Neutrophil (primary cell): ENCODE measurements at regions not wholly inside any gene's neighbourhood (a gene's known extent, or its start where the extent isn't known, plus 50 kb on each side); places are given as distances from the start of the nearest gene placed in this dataset.

Experiments used
- H3K27ac ChIP-seq: fragments of 200-600 bp; sonication (generic); 2 replicates; pipeline ENCODE4 v1.5.1; 2016; ENCODE audit warnings: mild to moderate bottlenecking, moderate library complexity
- H3K27me3 ChIP-seq: fragments of 200-600 bp; sonication (generic); 2 replicates; pipeline ENCODE4 v1.6.0; 2016; ENCODE audit warnings: mild to moderate bottlenecking
- H3K36me3 ChIP-seq: fragments of 200-600 bp; sonication (generic); 2 replicates; pipeline ENCODE4 v1.5.1; 2017
- H3K4me1 ChIP-seq, 2 experiments: fragments of 200-600 bp in 1 of 2; sonication (generic) in 1 of 2; 1 replicate in 1 of 2; 2 replicates in 1 of 2; pipeline versions ENCODE4 v1.5.1 to v1.6.1; 2013 to 2016; ENCODE audit warnings: low read depth in 1 of 2, low read length in 1 of 2, mild to moderate bottlenecking in 1 of 2, moderate library complexity in 1 of 2; ENCODE audit not compliant: control insufficient read depth in 1 of 2, insufficient read depth in 1 of 2
- H3K4me3 ChIP-seq, 2 experiments: fragments of 200-600 bp in 1 of 2; sonication (generic) in 1 of 2; 1 replicate in 1 of 2; 2 replicates in 1 of 2; pipeline ENCODE4 v1.5.1; 2013 to 2016; ENCODE audit warnings: low read depth in 1 of 2, low read length in 1 of 2, mild to moderate bottlenecking in 1 of 2, moderate library complexity in 1 of 2
- H3K9me3 ChIP-seq: fragments of 200-600 bp; sonication (generic); 2 replicates; pipeline ENCODE4 v1.5.1; 2016
- CTCF ChIP-seq: fragments of 200-600 bp; sonication (generic); IDR thresholded peaks from 2 replicates; pipeline ENCODE4 v1.5.1; 2016; ENCODE audit warnings: antibody characterized with exemption

GRCh38 chr3:17905996-17906395 is 163.6 kb upstream of the TBC1D5 start:
- no peaks in the 10 kb centered on the region for H3K27me3 ChIP-seq
- H3K4me1 ChIP-seq = peaks cover 0 to 9% of the 10 kb centered on the region in 2 experiments
- H3K27ac ChIP-seq = no peak overlapping the region
- no peaks in the 10 kb centered on the region for H3K9me3 ChIP-seq
- H3K4me3 ChIP-seq = no peak overlapping the region
- no peaks in the 10 kb centered on the region for H3K36me3 ChIP-seq
- no peak for TF ChIP-seq CTCF

DNA sequence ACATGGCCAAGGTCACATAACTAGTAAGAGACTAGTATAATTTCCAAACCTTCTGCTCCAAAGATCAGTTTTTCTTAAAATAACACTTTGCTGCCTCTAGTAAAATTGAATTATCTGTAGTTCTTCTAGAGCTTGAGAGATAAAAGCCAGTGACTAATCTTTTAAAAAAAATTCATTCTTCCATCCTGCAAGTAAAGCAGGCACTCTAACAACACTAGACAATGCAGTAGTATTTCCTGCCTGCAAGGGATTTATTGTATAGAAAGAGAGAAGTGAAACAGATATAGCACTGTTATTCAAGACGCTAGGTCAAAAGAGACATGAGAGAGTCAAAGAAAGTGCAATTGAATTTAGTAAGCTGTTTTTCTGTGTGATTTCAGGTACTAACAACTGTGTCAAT is 159.5 kb upstream of the TBC1D5 start:
- Histone ChIP-seq H3K4me1 (peaks cover 0 to 9% of the 10 kb centered on the region in 2 experiments), H3K4me3 (no peak overlapping the region), H3K36me3 (no peaks in the 10 kb centered on the region), H3K9me3 (no peaks in the 10 kb centered on the region), H3K27me3 (no peaks in the 10 kb centered on the region), H3K27ac (no peak overlapping the region)
- TF ChIP-seq CTCF = no peak

- no peak overlapping the region for H3K4me3 ChIP-seq
- H3K4me1 ChIP-seq = no peaks in the 10 kb centered on the region
- H3K27ac ChIP-seq = no peak overlapping the region
- H3K27me3 ChIP-seq = no peaks in the 10 kb centered on the region
- TF ChIP-seq CTCF = no peak
- no peaks in the 10 kb centered on the region for H3K36me3 ChIP-seq
- no peaks in the 10 kb centered on the region for H3K9me3 ChIP-seq
Measured at GRCh38 chr3:17894434-17895060, 152.1 kb upstream of the TBC1D5 start.

DNA sequence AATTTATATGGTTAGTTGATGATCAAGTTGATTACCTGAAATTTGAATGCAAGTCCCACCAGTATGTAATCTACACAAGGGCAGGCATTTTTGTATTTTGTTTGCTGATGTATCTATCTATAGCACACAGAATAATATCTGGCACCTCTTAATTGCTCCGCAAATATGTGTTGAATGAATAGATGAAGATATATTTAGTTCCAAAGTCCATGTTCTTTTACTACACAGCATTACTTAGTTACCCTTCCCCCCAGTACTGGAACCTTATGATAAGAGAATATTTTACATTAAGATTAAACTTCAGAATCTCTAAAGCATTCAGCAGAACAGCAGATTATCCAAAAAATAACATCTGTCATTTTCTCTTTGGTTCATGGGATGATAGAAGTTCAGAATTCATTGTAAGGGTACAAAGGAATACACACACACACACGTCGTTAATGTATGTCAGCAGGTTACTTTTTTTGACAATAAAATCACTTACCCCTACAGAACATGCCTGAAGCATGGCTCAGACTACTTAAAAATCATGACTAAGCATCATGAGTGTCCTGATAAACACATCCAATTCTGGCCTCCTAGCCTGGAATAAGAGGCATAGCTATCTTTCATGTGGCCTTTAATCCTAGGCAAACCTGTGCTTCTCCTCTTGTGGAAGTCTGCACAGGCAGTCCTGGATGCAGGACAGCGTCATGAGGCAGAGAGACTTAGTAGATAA is 148.9 kb upstream of the TBC1D5 start:
- Histone ChIP-seq H3K4me3 (no peak overlapping the region), H3K27me3 (no peaks in the 10 kb centered on the region), H3K27ac (no peak overlapping the region), H3K9me3 (no peaks in the 10 kb centered on the region), H3K36me3 (no peaks in the 10 kb centered on the region), H3K4me1 (no peaks in the 10 kb centered on the region)
- TF ChIP-seq CTCF = no peak

- no peak for TF ChIP-seq CTCF
- H3K36me3 ChIP-seq = no peaks in the 10 kb centered on the region
- no peaks in the 10 kb centered on the region for H3K9me3 ChIP-seq
- H3K4me3 ChIP-seq = no peak overlapping the region
- H3K27ac ChIP-seq = no peak overlapping the region
- no peaks in the 10 kb centered on the region for H3K27me3 ChIP-seq
- no peaks in the 10 kb centered on the region for H3K4me1 ChIP-seq
Measured at GRCh38 chr3:17885986-17886385, 143.6 kb upstream of the TBC1D5 start.
